ENCODE measurements at regions not wholly inside any gene's neighbourhood (a gene's known extent, or its start where the extent isn't known, plus 50 kb on each side); places are given as distances from the start of the nearest gene placed in this dataset.
"Not testable (repeated sequence)": the region's sequence is repeated elsewhere in the genome, so short reads cannot be mapped to it uniquely, and the experiment has no call there.

- H3K27me3 ChIP-seq; DNase-seq; H3K9me3 ChIP-seq; H3K36me3 ChIP-seq; H3K4me3 ChIP-seq; H3K27ac ChIP-seq; intact Hi-C loops (cut with DNase I; ENCODE audit: low total_unique reads); H3K4me1 ChIP-seq: not testable (repeated sequence)
- no CpG with 5 or more reads among the region's 3 CpGs for WGBS, 5 donors
Measured at GRCh38 chrY:17511984-17512383, 368.0 kb downstream of the CDY2B start.

DNA sequence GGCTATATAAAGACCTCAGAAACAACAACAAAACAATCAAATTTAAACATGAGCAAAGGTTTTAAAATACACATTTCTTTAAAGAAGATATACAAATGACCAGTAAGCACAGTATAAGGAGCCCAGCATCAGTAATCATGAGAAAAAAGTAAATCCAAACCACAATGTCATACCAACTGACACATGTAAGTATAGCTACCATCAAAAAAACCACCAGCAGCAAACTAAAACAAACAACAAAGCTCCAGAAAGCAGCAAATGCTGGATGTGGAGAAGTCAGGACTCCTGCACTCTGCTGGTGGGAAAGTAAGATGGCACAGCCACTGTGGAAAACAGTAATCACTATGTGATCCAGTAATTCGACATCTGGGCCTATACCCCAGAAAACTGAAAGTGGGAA lies 368.5 kb downstream of the CDY2B start:
- H3K4me1 ChIP-seq; H3K36me3 ChIP-seq; DNase-seq; H3K27me3 ChIP-seq; H3K27ac ChIP-seq; H3K4me3 ChIP-seq; intact Hi-C loops (cut with DNase I; ENCODE audit: low total_unique reads); H3K9me3 ChIP-seq: not testable (repeated sequence)
- no CpG with 5 or more reads among the region's 1 CpG for WGBS, 5 donors

DNA sequence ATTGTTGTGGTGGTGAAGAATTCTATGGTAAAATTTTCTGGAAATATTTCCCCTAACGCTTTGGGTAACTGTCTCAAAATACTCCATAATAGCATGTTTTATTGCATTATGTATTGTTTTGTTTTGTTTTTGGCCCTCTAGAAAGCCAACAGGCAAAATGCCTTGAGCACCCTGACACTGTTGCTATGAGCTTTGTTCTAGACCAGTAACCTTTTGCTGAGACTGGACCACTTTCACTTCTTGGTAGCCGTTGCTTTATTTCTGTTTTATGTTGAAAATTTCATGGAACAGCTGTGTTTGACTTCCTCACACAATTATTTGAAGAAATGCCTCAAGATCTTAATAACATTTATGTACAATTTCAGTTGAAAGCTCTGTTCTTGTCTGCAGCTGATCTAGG lies 374.2 kb downstream of the CDY2B start:
- DNase-seq; H3K4me3 ChIP-seq; H3K9me3 ChIP-seq; intact Hi-C loops (cut with DNase I; ENCODE audit: low total_unique reads); H3K27ac ChIP-seq; H3K36me3 ChIP-seq; H3K27me3 ChIP-seq; H3K4me1 ChIP-seq: not testable (repeated sequence)
- WGBS, 5 donors: no CpG with 5 or more reads among the region's 2 CpGs

DNA sequence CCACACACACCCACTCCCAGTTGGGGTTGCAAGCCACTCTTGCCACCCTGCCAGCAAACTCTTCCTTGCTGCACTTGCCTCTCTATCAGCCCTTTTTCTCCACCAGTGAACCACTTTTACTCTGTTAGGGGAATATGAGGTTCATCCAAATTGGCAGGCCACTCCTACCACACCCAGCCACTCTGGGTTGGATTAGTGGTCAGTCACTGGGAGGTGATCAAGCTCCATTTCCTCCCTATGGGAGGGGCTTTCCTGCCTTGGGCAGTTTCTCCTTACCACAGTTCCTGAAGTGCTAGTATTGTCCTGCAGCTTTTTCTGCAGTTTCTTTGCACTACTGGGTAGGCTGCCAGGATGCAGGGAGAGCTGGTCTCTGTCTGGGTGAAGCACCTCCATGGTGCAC lies 395.3 kb downstream of the CDY2B start:
- H3K4me3 ChIP-seq; H3K9me3 ChIP-seq; intact Hi-C loops (cut with DNase I; ENCODE audit: low total_unique reads); H3K4me1 ChIP-seq; H3K36me3 ChIP-seq; H3K27me3 ChIP-seq; DNase-seq; H3K27ac ChIP-seq: not testable (repeated sequence)

GRCh38 chrY:17484157-17484556 lies 395.9 kb downstream of the CDY2B start:
- H3K36me3 ChIP-seq; H3K9me3 ChIP-seq; intact Hi-C loops (cut with DNase I; ENCODE audit: low total_unique reads); H3K4me3 ChIP-seq; H3K27me3 ChIP-seq; DNase-seq; H3K27ac ChIP-seq; H3K4me1 ChIP-seq: not testable (repeated sequence)
- no CpG with 5 or more reads among the region's 2 CpGs for WGBS, 5 donors

DNA sequence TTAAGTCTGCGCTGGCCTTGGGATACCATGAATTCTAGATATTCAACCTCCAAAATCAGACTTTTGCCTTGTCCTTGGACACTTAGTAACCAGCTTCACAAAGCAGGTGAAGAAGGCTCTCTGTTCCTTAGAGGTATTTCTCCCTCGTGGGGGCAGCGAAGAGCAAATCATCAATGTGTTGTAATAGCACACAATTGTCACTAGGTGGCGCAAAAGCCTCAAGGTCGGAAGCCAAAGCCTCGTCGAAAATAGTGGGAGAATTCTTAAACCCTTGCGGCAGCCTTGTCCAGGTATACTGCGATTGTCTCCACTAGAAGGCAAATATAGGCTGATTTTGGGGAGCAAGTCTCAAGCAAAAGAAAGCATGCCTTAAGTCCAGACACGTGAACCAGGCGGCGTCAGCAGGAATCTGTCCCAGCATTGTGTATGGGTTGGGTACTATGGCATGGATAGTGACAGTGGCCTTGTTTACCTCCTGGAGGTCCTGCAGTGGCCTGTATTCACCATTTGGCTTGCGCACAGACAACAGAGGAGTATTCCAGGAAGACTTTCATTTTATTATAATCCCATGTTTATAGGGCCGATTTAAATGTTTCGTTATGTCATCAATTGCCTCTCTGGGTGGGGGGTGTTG lies 398.5 kb downstream of the CDY2B start:
- DNase-seq; H3K27ac ChIP-seq; H3K27me3 ChIP-seq; intact Hi-C loops (cut with DNase I; ENCODE audit: low total_unique reads); H3K36me3 ChIP-seq; H3K4me1 ChIP-seq; H3K9me3 ChIP-seq; H3K4me3 ChIP-seq: not testable (repeated sequence)
- no CpG with 5 or more reads among the region's 15 CpGs for WGBS, 5 donors

GRCh38 chrY:17472068-17472467 lies 408.0 kb downstream of the CDY2B start:
- H3K36me3 ChIP-seq; H3K4me1 ChIP-seq; H3K9me3 ChIP-seq; DNase-seq; H3K27ac ChIP-seq; intact Hi-C loops (cut with DNase I; ENCODE audit: low total_unique reads); H3K27me3 ChIP-seq; H3K4me3 ChIP-seq: not testable (repeated sequence)
- WGBS, 5 donors: no CpG with 5 or more reads among the region's 3 CpGs

DNA sequence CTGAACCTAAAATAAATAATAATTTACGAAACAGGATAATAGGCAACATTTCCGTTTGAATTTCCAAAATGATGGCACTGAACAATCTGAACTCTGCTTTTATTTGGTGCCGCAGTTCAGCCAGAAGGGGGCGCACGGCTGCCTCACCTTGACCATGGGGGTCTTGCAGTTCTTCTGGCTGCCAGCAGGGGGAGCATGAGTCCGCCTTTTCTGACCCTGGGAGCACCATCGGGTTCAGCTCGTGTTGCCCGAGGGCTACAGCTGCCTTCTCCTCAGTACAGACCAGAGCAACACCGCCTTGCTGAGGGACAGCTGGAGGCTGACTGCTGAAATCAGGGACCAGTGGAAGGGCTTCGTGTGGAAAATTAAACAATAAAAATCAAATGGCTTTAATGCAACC lies 420.3 kb downstream of the CDY2B start:
- H3K4me3 ChIP-seq; DNase-seq; H3K9me3 ChIP-seq; H3K27ac ChIP-seq; intact Hi-C loops (cut with DNase I; ENCODE audit: low total_unique reads); H3K4me1 ChIP-seq; H3K36me3 ChIP-seq; H3K27me3 ChIP-seq: not testable (repeated sequence)
- WGBS, 5 donors: no CpG with 5 or more reads among the region's 11 CpGs

DNA sequence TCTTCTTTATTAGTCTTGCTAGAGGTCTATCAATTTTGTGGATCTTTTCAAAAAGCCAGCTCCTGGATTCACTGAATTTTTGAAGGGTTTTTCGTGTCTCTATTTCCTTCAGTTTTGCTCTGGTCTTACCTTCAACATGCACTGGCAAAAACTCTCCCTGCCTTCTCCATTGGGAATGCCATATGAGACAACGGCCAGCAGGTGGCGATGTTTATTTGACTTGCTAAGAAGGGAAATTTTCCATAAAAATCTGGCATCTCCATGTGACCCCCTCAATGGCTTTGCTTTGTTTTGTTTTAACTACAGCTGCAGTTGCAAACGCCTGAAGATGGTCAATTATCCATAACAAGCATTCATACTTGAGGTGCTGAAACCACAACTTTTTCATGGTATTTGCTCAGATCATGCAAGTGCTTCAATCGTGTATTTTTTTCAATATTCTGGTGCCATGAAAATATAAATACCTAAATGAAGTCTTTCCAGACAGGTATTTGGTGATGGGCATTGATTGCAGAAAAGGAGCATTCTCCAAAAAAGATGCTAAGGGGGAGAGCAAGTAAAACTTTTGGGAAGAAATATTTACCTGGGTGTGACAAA lies 449.4 kb downstream of the CDY2B start:
- Histone ChIP-seq H3K9me3 (no peaks in the 10 kb centered on the region), H3K27ac (no peak overlapping the region), H3K27me3 (no peaks in the 10 kb centered on the region), H3K36me3 (no peaks in the 10 kb centered on the region), H3K4me3 (no peak overlapping the region), H3K4me1 (no peaks in the 10 kb centered on the region)
- TF ChIP-seq POLR2AphosphoS5 (IDR thresholded peaks at IDR 0.05) (no peak), POLR2A (IDR thresholded peaks at IDR 0.05) (no peak), EP300 (IDR thresholded peaks at IDR 0.05) (no peak)
- TF ChIP-seq, protein P1, sequence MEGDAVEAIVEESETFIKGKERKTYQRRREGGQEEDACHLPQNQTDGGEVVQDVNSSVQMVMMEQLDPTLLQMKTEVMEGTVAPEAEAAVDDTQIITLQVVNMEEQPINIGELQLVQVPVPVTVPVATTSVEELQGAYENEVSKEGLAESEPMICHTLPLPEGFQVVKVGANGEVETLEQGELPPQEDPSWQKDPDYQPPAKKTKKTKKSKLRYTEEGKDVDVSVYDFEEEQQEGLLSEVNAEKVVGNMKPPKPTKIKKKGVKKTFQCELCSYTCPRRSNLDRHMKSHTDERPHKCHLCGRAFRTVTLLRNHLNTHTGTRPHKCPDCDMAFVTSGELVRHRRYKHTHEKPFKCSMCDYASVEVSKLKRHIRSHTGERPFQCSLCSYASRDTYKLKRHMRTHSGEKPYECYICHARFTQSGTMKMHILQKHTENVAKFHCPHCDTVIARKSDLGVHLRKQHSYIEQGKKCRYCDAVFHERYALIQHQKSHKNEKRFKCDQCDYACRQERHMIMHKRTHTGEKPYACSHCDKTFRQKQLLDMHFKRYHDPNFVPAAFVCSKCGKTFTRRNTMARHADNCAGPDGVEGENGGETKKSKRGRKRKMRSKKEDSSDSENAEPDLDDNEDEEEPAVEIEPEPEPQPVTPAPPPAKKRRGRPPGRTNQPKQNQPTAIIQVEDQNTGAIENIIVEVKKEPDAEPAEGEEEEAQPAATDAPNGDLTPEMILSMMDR (IDR thresholded peaks at IDR 0.05): peak in 1 of 7 experiments; percentile 18
- DNase-seq: no peak
- intact Hi-C loops (cut with DNase I; ENCODE audit: low total_unique reads): no loop called here
- 29 to 36% (median 32%) methylated on average over 5 of the region's 5 CpGs; no CpG with 5 or more reads in 2 of the 5 donors for WGBS, 5 donors
